Motor neuron (in vitro differentiated cells): ENCODE measurements at regions not wholly inside any gene's neighbourhood (a gene's known extent, or its start where the extent isn't known, plus 50 kb on each side); places are given as distances from the start of the nearest gene placed in this dataset.

Source experiments
- ATAC-seq, 8 experiments: fragments of 200-7000 bp; cut with Tn5 transposase; replicated peaks in 6 of 8; 2 replicates each; pipeline ENCODE4 v1.8.0; 2021; ENCODE audit warnings: mild to moderate bottlenecking in 8 of 8, moderate library complexity in 8 of 8
- H3K27ac ChIP-seq, 2 donors: fragments of 250-450 bp; sonication (Bioruptor Pico); 2 replicates each; pipeline ENCODE4 v1.9.0; 2021; ENCODE audit warnings: antibody characterized with exemption in 2 of 2, mild to moderate bottlenecking in 2 of 2, moderate library complexity in 1 of 2
- H3K4me1 ChIP-seq, 2 donors: fragments of 250-450 bp; sonication (Bioruptor Pico); replicated peaks in 1 of 2; 2 replicates each; pipeline ENCODE4 v1.6.1; 2021; ENCODE audit warnings: antibody characterized with exemption in 2 of 2, mild to moderate bottlenecking in 2 of 2, moderate library complexity in 1 of 2
- H3K4me3 ChIP-seq, 5 donors: fragments of 250-450 bp; sonication (Bioruptor Pico); 2 replicates each; pipeline ENCODE4 v1.9.0; 2021; ENCODE audit warnings: antibody characterized with exemption in 5 of 5, mild to moderate bottlenecking in 5 of 5, moderate library complexity in 4 of 5
- WGBS, 10 experiments: fragments of 450-650 bp; shearing (Covaris generic); methylation state at CpG; one replicate each; pipeline ENCODE4 v1.0.0; 2022; 5-methylcytosine and 5-hydroxymethylcytosine counted together
- in situ Hi-C, 9 experiments: fragments of 400-800 bp; cut with MboI; loops; one replicate each; pipeline ENCODE4 v1.15.0; 2021; ENCODE audit warnings: low sequenced_read_pairs in 9 of 9, low pct_unique_long_range_greater_than_20kb in 2 of 9; ENCODE audit not compliant: unreplicated experiment in 9 of 9

DNA sequence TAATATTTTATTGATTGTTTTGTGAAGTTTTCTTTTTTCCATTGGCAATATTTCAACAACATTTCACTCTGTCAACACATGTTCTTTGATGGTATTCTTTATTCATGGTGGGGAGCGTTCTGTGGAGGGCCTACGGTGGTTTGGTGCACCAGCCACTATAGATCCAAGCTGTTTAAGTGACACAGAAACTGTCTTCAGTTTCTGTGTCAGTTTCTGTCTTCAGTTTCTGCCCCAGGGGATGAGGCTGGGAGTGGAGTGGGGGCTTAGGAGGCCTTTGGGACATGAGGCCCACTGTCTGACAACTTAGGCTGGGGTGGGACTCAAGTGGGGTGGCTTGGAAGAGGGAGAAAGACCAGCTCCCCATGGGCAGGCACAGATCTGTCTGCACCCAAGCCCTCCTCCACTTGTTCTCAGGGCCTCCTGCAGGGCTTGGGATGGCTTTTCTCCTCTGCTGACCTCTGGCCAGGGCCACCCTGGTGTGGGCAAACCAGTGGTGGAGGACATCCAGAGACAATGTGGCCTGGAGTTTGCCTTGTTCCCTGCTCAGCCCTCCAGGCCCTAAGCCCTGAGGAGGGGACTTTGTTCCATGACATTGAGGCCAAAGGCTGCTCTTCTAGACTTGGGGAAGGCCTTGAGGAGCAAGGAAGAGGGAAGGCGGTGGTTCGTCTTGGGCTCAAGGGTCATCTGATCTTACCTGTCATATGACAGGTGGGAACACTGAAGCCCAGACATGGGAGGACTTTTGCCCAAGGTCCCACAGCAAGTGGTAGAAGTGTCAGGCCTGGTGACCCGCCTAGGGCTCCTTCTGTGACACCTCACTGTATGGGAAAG is 60.3 kb upstream of the SMAD6 start:
- WGBS, 10 experiments, result 33 to 96% (median 81%) methylated on average over 2 to 5 of the region's 5 CpGs; no CpG with 5 or more reads in 2 of the 10 experiments
- no peak for ATAC-seq
- in situ Hi-C loops, result no loop called here
- H3K4me1 ChIP-seq, result no peaks in the 10 kb centered on the region
- H3K4me3 ChIP-seq, result no peak overlapping the region
- no peak overlapping the region for H3K27ac ChIP-seq

DNA sequence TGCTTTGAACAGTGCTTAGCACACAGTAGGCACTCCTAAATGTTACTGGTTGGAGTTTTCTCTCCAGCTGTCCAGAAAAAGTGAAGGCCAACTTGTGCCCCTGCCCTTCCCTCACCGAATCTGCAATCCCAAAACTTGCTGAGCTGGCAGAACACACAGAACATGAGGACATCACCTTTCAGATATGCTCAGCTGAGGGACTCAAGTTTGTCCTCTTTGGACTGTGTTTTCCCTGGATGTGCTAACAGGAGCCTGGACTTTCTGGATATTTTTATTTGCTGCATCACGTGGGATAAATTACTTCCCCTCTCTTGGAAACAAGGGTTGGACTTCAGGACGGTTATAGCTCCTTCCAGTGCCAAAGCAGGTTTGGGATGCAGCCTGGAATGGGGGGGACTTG is 59.5 kb upstream of the SMAD6 start:
- WGBS, 10 experiments, result 60 to 76% (median 68%) methylated on average over 1 to 3 of the region's 3 CpGs; no CpG with 5 or more reads in 4 of the 10 experiments
- Histone ChIP-seq H3K27ac (no peak overlapping the region), H3K4me3 (no peak overlapping the region), H3K4me1 (no peaks in the 10 kb centered on the region)
- ATAC-seq, result peak in 1 of 8 experiments; percentile 31
- in situ Hi-C loops, result no loop called here

DNA sequence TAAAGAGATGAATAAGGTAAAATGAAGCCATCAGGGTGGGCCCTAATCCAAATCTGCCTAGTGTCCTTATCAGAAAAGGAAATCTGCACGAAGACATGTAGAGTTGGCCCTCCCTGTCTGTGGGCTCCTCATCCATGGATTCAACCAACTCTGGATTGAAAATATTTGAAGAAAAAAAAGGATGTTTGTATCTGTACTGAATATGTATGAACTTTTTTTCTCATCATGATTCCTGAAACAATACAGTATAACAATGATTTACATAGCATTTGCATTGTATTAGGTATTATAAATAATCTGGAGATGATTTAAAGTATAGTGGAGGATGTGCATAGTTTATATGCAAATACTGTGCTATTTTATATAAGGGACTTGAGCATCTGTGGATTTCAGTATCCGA is 59.0 kb upstream of the SMAD6 start:
- Histone ChIP-seq H3K4me1 (no peaks in the 10 kb centered on the region), H3K27ac (no peak overlapping the region), H3K4me3 (no peak overlapping the region)
- 0 to 86% (median 40%) methylated on average over 1 to 2 of the region's 2 CpGs; no CpG with 5 or more reads in 3 of the 10 experiments for WGBS, 10 experiments
- ATAC-seq, result peak in 4 of 8 experiments; percentile 10 to 74 (median 51)
- in situ Hi-C loops, result no loop called here

DNA sequence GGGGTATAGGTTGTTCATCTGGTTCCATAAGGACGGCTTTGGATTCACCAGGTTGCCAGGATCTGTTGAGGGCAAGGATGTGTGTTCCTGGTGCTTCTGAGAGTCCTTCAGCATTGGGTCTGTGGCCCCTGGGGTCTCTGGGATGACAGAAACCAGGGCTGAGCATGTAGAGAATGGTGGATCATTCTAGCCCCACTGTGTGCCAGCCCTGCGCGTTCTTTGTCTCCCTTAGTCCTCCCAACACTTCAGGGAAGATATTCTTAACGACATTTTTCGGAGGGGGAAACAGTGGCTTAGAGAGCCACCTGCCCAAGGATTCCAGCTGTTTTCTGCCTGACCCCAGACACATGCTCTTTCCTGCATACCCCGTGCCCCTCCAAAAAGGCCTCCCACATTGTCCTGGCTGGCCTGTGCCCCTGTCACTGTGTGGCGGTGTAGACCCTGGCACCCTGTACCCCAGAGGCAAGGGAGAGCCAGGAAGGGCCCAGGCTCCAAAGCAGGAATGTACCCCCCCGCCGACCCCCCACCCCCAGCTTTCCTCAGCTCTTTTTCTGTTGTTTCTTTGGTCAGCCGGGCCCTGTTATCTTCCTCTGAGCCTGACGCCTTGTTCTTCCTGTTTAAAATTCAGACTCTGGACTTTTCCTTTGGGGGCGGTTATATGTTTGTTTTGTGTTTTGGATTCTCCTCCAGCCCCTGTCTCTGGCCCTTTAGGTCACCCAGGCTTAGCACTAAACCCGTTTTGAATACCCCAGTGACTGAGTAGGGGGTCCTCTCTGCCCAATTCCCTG is 57.8 kb upstream of the SMAD6 start:
- no peak overlapping the region for H3K4me3 ChIP-seq
- WGBS, 10 experiments, result 20 to 100% (median 84%) methylated on average over 1 to 3 of the region's 13 CpGs; no CpG with 5 or more reads in 2 of the 10 experiments
- no peaks in the 10 kb centered on the region for H3K4me1 ChIP-seq
- in situ Hi-C loops, result no loop called here
- no peak for ATAC-seq
- H3K27ac ChIP-seq, result no peak overlapping the region

DNA sequence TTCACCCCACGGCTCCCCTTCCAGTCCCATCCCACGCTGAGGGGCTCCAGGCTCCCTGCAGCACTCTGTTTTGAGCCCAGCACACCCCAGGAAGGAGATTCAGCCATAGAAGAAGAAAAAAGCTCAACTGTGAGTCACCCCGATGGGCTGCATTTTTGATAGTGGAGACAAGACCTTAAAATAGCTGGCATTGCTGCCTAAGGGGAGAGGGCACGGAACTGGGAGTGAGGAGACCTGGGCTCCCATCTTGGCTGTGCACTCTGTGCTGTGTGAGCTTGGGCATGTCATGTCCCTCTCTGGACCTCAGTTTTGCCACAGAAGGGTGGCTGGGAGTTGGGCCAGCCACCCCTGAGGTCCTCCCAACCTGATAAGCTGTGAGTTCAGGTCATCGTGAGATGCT is 57.2 kb upstream of the SMAD6 start:
- in situ Hi-C loops, result no loop called here
- ATAC-seq, result no peak
- H3K4me3 ChIP-seq, result no peak overlapping the region
- no peak overlapping the region for H3K27ac ChIP-seq
- WGBS, 10 experiments, result 53 to 65% (median 60%) methylated on average over 1 to 3 of the region's 5 CpGs; no CpG with 5 or more reads in 7 of the 10 experiments
- peaks cover 0 to 6% of the 10 kb centered on the region in 2 donors for H3K4me1 ChIP-seq

DNA sequence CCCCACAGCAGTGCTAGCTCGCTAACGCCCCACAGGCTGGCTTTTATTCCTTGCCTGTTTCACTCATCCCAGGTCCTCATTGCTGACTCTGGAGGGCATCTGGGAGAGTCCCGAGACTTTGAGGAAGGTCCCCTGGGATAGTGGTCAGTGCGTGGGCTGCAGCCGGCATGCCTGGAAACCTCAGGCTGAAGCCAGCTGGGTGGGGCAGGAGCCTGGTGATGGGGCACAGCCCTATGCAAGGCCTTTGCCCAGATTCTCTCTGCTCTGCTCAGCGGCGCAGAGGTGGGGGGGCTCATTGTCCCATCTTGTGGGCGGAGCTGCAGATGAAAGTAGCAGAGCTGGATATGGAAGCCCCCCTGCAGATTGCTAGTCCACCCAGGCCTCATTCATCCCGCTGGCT is 55.7 kb upstream of the SMAD6 start:
- H3K4me1 ChIP-seq, result peaks cover 0 to 12% of the 10 kb centered on the region in 2 donors
- in situ Hi-C loops, result no loop called here
- no peak overlapping the region for H3K4me3 ChIP-seq
- ATAC-seq, result peak in 3 of 8 experiments; percentile 22 to 46 (median 45)
- WGBS, 10 experiments, result 34 to 67% (median 50%) methylated on average over 2 to 5 of the region's 9 CpGs; no CpG with 5 or more reads in 5 of the 10 experiments
- no peak overlapping the region for H3K27ac ChIP-seq

DNA sequence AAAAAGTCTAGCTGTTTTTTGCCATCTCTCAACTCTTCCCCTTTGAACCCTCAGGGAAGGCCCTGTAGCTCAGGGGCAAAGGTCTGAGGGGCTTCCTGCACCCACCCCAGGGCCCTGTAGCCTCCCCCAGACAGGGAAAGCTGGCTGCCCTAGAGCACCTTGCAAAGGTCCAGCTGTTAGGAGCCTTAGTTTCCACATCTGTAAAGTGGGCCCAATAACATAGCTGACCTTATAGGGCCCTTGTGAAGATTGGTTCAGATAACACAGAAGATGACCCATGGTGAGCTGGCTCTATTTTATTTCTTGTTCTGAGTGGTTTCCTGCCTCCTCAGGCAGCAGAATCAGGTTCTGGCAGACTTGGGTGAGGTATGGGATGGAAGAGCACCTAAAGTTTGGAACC is 55.2 kb upstream of the SMAD6 start:
- peaks cover 0 to 12% of the 10 kb centered on the region in 2 donors for H3K4me1 ChIP-seq
- ATAC-seq, result no peak
- H3K27ac ChIP-seq, result no peak overlapping the region
- in situ Hi-C loops, result no loop called here
- no peak overlapping the region for H3K4me3 ChIP-seq

DNA sequence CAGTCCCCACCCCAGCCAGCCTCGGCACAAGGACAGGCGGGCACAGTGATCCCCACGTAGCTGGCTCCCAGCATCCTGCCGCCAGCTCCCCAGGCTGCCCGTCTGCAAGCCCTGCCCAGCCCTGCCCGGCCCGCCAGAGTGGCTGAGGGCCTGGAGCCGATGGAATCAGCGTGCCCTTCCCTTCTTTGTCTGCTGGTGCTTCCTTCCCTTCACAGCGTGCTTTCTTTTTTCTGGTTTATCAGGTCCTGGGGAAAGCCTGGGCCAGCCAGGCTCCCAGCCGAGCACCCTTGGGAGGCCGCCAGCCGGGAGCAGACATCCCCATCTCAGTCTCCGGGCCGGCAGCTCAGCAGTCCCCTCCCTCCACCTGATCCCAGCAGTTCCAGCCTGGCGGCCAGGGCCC is 54.7 kb upstream of the SMAD6 start:
- Histone ChIP-seq H3K4me1 (peaks cover 0 to 12% of the 10 kb centered on the region in 2 donors), H3K27ac (no peak overlapping the region), H3K4me3 (no peak overlapping the region)
- WGBS, 10 experiments, result 60 to 100% (median 81%) methylated on average over 1 to 5 of the region's 16 CpGs; no CpG with 5 or more reads in 4 of the 10 experiments
- ATAC-seq, result peak in 1 of 8 experiments; percentile 27
- in situ Hi-C loops, result no loop called here

DNA sequence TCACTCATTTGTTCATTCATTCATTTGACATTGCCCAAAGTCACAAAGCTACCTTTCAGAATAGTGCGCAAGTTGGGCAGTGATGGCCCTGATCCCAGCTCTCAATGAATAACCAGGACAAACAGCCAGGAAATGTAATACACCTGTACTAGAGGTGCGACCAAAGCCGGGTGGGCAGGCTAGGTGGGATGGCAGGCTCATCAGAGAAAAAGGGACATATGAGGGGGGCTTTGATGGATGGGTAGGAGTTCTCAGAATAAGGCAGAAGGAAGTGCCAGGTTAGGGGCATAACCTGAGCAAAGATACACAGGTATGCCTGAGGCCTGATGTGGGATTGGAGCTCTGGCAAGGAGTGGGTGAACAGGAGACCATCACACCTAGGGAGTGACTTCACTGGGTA is 53.4 kb upstream of the SMAD6 start:
- in situ Hi-C loops, result no loop called here
- Histone ChIP-seq H3K4me3 (no peak overlapping the region), H3K27ac (no peak overlapping the region), H3K4me1 (peaks cover 0 to 14% of the 10 kb centered on the region in 2 donors)
- 80 to 100% methylated on average over 1 to 2 of the region's 3 CpGs; no CpG with 5 or more reads in 8 of the 10 experiments for WGBS, 10 experiments
- ATAC-seq, result no peak

DNA sequence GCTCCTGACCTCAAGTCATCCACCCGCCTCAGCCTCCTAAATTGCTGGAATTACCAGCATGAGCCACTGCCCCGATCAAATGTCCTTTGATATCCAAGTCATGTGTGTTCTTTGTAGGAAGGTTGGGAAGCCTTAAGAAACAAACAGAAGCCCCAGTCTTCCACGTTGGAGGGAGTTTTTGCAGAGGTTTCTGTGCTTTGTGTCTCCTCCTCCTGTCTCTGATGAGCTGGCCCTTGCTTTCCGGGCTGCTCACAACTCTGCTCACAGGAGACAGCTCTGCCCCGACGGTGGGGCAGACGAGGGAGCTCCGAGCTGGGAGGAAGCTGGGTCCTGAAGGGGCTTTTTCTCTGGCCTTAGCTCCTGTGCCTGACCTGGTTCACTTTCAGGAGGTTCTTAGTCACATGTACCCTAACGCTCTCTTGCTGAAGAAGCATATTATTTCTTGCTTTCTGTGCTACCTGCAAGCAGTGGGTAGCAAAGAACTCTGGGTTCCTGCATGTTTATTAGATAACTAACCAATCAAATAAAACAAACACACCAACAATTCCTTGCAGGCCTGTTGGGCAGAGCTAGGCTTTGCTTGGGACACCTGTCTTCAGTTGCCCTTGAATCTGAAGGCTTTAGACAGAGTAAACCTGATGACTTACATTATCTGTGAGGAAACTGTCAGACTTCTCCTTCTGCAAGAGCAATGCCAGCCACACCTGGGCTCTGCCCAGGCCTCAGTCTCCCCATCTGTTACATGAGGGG is 52.6 kb upstream of the SMAD6 start:
- H3K27ac ChIP-seq, result no peak overlapping the region
- WGBS, 10 experiments, result 10 to 100% (median 39%) methylated on average over 1 to 6 of the region's 9 CpGs; no CpG with 5 or more reads in 4 of the 10 experiments
- ATAC-seq, result peak in 4 of 8 experiments; percentile 32 to 50 (median 38)
- no peak overlapping the region for H3K4me3 ChIP-seq
- in situ Hi-C loops, result no loop called here
- peaks cover 0 to 14% of the 10 kb centered on the region in 2 donors for H3K4me1 ChIP-seq

DNA sequence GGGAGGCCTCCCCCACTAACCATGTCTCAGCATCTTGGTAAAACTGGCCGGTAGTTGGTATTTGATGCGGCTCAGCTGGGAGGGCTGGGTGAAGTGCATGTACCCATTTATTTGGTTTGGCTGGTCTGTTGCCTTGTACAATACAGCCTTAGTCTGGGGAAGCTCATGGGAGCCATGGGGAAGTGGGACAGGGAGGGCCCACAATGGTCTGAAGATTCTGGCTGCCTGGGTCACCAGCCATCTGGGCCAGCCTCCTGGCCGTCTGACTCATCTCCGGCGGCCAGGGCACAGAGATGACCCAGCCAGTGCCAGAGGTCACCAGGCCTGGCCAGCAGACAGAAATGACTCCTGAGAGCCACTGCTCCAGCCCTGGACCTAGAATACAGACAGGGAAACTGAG is 51.6 kb upstream of the SMAD6 start:
- Histone ChIP-seq H3K4me3 (no peak overlapping the region), H3K27ac (no peak overlapping the region), H3K4me1 (peaks cover 9 to 16% of the 10 kb centered on the region in 2 donors)
- in situ Hi-C loops, result no loop called here
- WGBS, 10 experiments, result 0 to 100% (median 75%) methylated on average over 1 to 5 of the region's 5 CpGs; no CpG with 5 or more reads in 3 of the 10 experiments
- no peak for ATAC-seq

DNA sequence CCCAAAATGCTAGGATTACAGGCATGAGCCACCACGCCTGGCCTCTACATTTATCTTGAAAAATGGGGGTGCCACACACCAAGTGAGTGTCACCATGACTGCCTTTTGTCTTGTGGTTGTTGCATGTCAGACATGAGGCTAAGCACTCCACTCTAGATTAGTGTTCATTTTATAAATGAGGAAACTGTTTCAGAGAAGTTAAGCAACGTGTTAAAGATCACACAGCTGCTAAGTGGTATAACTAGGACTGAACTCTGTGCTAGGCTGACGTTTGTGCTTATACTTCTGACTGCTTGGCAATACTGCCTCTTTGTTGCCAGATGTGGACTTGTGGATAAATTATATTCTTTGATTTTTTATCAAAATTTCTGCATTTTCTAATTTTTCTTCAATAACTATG is 50.8 kb upstream of the SMAD6 start:
- Histone ChIP-seq H3K4me3 (no peak overlapping the region), H3K4me1 (peaks cover 11 to 23% of the 10 kb centered on the region in 2 donors), H3K27ac (no peak overlapping the region)
- in situ Hi-C loops, result no loop called here
- no peak for ATAC-seq
- 49 to 100% (median 95%) methylated on average over 1 to 3 of the region's 3 CpGs; no CpG with 5 or more reads in 4 of the 10 experiments for WGBS, 10 experiments
